ENCODE measurements at regions not wholly inside any gene's neighbourhood (a gene's known extent, or its start where the extent isn't known, plus 50 kb on each side); places are given as distances from the start of the nearest gene placed in this dataset.
A peak's percentile ranks its signal among the peaks of the same experiment; 100 is the strongest.
"Not testable (repeated sequence)": the region's sequence is repeated elsewhere in the genome, so short reads cannot be mapped to it uniquely, and the experiment has no call there.

- no peak for DNase-seq
These were observed 128.8 kb downstream of the LMNTD1 start for GRCh38 chr12:25424211-25424731.

- peak; percentile 18 for DNase-seq
These were observed 129.6 kb downstream of the LMNTD1 start for GRCh38 chr12:25423355-25424050.

- DNase-seq = no peak
These were observed 130.8 kb downstream of the LMNTD1 start for GRCh38 chr12:25422241-25422640.

- DNase-seq = no peak
These were observed 131.4 kb downstream of the LMNTD1 start for GRCh38 chr12:25421651-25422167.

- no peak for DNase-seq
These were observed 133.0 kb downstream of the LMNTD1 start for GRCh38 chr12:25420116-25420515.

- DNase-seq = no peak
These were observed 133.5 kb downstream of the LMNTD1 start for GRCh38 chr12:25419595-25419994.

GRCh38 chr12:25417071-25417470 lies 136.0 kb downstream of the LMNTD1 start:
- DNase-seq = no peak

- DNase-seq = no peak
These were observed 136.6 kb downstream of the LMNTD1 start for GRCh38 chr12:25416516-25416915.

- DNase-seq = no peak
These were observed 138.1 kb downstream of the LMNTD1 start for GRCh38 chr12:25415004-25415403.

- DNase-seq = no peak
These were observed 140.3 kb downstream of the LMNTD1 start for GRCh38 chr12:25412735-25413134.

GRCh38 chr12:25404955-25405354 lies 148.1 kb downstream of the LMNTD1 start:
- DNase-seq = no peak

- DNase-seq = no peak
These were observed 151.0 kb upstream of the KRAS start for GRCh38 chr12:25401547-25402345.

- no peak for DNase-seq
These were observed 146.3 kb upstream of the KRAS start for GRCh38 chr12:25397001-25397400.

- no peak for DNase-seq
These were observed 144.5 kb upstream of the KRAS start for GRCh38 chr12:25395227-25395626.

GRCh38 chr12:25394775-25395174 lies 144.0 kb upstream of the KRAS start:
- DNase-seq = not testable (repeated sequence)

GRCh38 chr12:25394025-25394424 lies 143.3 kb upstream of the KRAS start:
- DNase-seq = no peak

GRCh38 chr12:25391346-25391745 lies 140.6 kb upstream of the KRAS start:
- not testable (repeated sequence) for DNase-seq

- DNase-seq = peak; percentile 49
These were observed 137.5 kb upstream of the KRAS start for GRCh38 chr12:25388183-25388582.

- DNase-seq = no peak
These were observed 137.0 kb upstream of the KRAS start for GRCh38 chr12:25387732-25388050.

- peak; percentile 65 for DNase-seq
These were observed 136.4 kb upstream of the KRAS start for GRCh38 chr12:25386831-25387731.

- no peak for DNase-seq
These were observed 134.1 kb upstream of the KRAS start for GRCh38 chr12:25384893-25385248.

- DNase-seq = no peak
These were observed 133.5 kb upstream of the KRAS start for GRCh38 chr12:25384038-25384892.
